OCI-LY7 (cell line): ENCODE measurements at regions not wholly inside any gene's neighbourhood (a gene's known extent, or its start where the extent isn't known, plus 50 kb on each side); places are given as distances from the start of the nearest gene placed in this dataset.
A peak's percentile ranks its signal among the peaks of the same experiment; 100 is the strongest.

Source experiments
- BruUV-seq: library from RNA; stranded (reverse); fragments of 400-500 nt; replicated peaks from 2 replicates; lab custom pipeline; 2021; lab: Mats Ljungman, UMichigan
- CTCF ChIA-PET: fragments of 300-600 bp; sonication (Branson Sonifier 250); formaldehyde crosslinking; loops from one replicate; lab custom pipeline; 2022; ENCODE audit warnings: antibody characterized with exemption; ENCODE audit not compliant: unreplicated experiment; lab: Charles Lee
- POLR2A ChIA-PET: fragments of 300-600 bp; sonication (Branson Sonifier 250); formaldehyde crosslinking; loops from one replicate; lab custom pipeline; 2022; ENCODE audit warnings: antibody characterized with exemption; lab: Charles Lee
- DNase-seq: peaks from one replicate; pipeline ENCODE4 v3.0.0-alpha.2; 2015; ENCODE audit warnings: low spot score
- H2AFZ ChIP-seq: fragments of 200-600 bp; sonication (generic), shearing (Covaris generic); 2 replicates; pipeline ENCODE4 v1.6.1; 2014; ENCODE audit warnings: mild to moderate bottlenecking, antibody characterized with exemption, low read length, moderate library complexity
- H3K27ac ChIP-seq: fragments of 200-600 bp; sonication (generic); 2 replicates; pipeline ENCODE4 v1.5.1; 2014; ENCODE audit warnings: mixed run types, low read depth, mild to moderate bottlenecking, moderate library complexity, low read length, inconsistent platforms; ENCODE audit not compliant: poor library complexity, severe bottlenecking
- H3K36me3 ChIP-seq: fragments of 200-600 bp; sonication (generic); 2 replicates; pipeline ENCODE4 v1.6.1; 2014; ENCODE audit warnings: mild to moderate bottlenecking, antibody characterized with exemption, low read length, moderate library complexity, mixed read lengths; ENCODE audit not compliant: insufficient read depth
- H3K4me1 ChIP-seq: fragments of 200-600 bp; sonication (generic); 2 replicates; pipeline ENCODE4 v1.5.1; 2014; ENCODE audit warnings: mild to moderate bottlenecking, low read length; ENCODE audit not compliant: insufficient read depth, poor library complexity, severe bottlenecking
- H3K4me2 ChIP-seq: fragments of 200-600 bp; sonication (generic); 2 replicates; pipeline ENCODE4 v1.6.1; 2014; ENCODE audit warnings: mild to moderate bottlenecking, low read length
- H3K4me3 ChIP-seq: fragments of 200-600 bp; sonication (generic); 2 replicates; pipeline ENCODE4 v1.5.1; 2014; ENCODE audit warnings: mild to moderate bottlenecking, low read depth, low read length; ENCODE audit not compliant: poor library complexity, severe bottlenecking
- H3K79me2 ChIP-seq: fragments of 200-600 bp; sonication (generic); 2 replicates; pipeline ENCODE4 v1.6.1; 2016; ENCODE audit warnings: low read depth, mild to moderate bottlenecking, low read length, moderate library complexity, mixed read lengths; ENCODE audit not compliant: insufficient read depth
- H3K9me2 ChIP-seq: fragments of 200-600 bp; sonication (generic); 2 replicates; pipeline ENCODE4 v1.6.1; 2016; ENCODE audit warnings: mild to moderate bottlenecking, low read length, mixed read lengths; ENCODE audit not compliant: insufficient read depth
- H3K9me3 ChIP-seq: fragments of 200-600 bp; sonication (generic); 2 replicates; pipeline ENCODE4 v1.6.1; 2014; ENCODE audit warnings: mild to moderate bottlenecking, mixed run types, low read length, mixed read lengths
- H4K20me1 ChIP-seq: fragments of 200-600 bp; sonication (generic); 2 replicates; pipeline ENCODE4 v1.6.1; 2014; ENCODE audit warnings: mild to moderate bottlenecking, antibody characterized with exemption, low read length, moderate library complexity, mixed read lengths; ENCODE audit not compliant: insufficient read depth
- CTCF ChIP-seq: fragments of 200-600 bp; sonication (generic); conservative IDR thresholded peaks from 2 replicates; pipeline ENCODE4 v1.5.1; 2014; ENCODE audit warnings: mild to moderate bottlenecking, antibody characterized with exemption, low read length, moderate library complexity, mixed read lengths
- EZH2phosphoT487 ChIP-seq: fragments of 200-600 bp; sonication (generic); IDR thresholded peaks from 2 replicates; pipeline ENCODE4 v1.6.1; 2018; ENCODE audit warnings: low read depth, borderline replicate concordance, mild to moderate bottlenecking, mixed run types, antibody characterized with exemption, low read length, moderate library complexity, mixed read lengths
- intact Hi-C: fragments of 100-400 bp; cut with micrococcal nuclease; formaldehyde crosslinking; loops from one replicate; pipeline ENCODE4 v1.10.0; 2022; ENCODE audit not compliant: unreplicated experiment

DNA sequence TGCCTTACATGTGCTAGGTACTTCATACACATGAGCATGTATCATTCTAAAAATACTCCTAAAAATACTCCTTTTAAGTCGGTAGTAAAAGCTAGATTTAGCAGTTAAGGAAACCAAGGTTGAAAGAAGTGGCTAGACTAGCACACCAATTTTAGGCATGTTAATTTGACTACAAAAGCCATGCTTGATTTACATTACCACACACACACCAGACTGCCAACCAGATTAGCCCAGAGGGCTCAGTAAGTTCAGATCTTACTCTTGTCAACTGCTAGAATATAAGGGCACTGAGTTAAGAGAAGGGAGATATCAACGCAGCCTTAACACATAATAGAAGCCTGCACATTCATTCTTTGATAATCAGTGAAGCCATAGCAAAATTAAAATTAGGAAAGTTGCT is 117.9 kb downstream of the MID1IP1 start:
- no peaks in the 10 kb centered on the region for H4K20me1 ChIP-seq
- H3K36me3 ChIP-seq, result no peaks in the 10 kb centered on the region
- BruUV-seq, result no TSS peak
- no peaks in the 10 kb centered on the region for H3K9me2 ChIP-seq
- DNase-seq, result no peak
- peak overlapping the region; percentile 46 for H3K4me2 ChIP-seq
- no peaks in the 10 kb centered on the region for H3K79me2 ChIP-seq
- no peaks in the 10 kb centered on the region for H3K9me3 ChIP-seq
- ChIA-PET POLR2A (interaction anchor here (0.6 kb wide), 1 partner anchor 116 kb away, joined by 3 read pairs; no protein-coding TSS in a partner anchor), CTCF (no interaction called here)
- H3K4me3 ChIP-seq, result no peak overlapping the region
- intact Hi-C loops, result no loop called here
- no peak for TF ChIP-seq CTCF
- TF ChIP-seq EZH2phosphoT487, result no peak
- no peak overlapping the region for H3K27ac ChIP-seq
- peak overlapping the region; percentile 78 for H2AFZ ChIP-seq
- H3K4me1 ChIP-seq, result peaks cover 14% of the 10 kb centered on the region

DNA sequence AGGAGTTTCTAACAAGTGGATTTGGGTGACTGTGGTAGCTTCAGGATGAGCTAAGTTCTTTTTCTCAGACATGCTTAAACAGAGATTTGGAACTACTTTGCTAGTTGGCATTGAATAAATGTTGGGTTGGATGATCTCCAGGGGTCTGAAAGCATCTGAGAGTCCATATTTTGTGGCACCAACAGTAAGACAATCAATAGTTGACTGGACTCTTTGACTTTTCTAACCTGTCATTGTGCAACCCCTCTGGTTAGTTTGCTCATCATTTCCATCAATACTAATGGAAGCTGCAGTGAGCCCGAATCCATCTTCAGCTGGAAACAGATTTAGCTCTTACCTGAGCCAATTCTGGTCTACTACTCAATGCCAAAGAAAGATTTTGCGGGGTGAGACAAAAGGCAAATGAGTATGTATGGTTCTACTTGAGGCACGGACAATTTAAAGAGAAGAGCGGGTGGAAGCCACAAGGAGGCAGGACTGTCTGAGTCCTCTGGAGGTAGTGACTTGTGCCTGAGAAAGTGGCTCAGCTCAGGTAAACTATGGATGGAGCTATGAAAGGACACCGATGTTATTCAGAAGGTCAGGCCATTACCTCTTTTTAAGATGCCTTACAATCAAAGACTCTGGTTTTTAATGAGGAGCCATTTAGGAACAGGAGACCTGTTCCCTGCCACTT is 118.7 kb downstream of the MID1IP1 start:
- Histone ChIP-seq H3K4me2 (no peak overlapping the region; the same call in 1 of the 2 replicates), H3K36me3 (no peaks in the 10 kb centered on the region), H3K79me2 (no peaks in the 10 kb centered on the region), H3K9me3 (no peaks in the 10 kb centered on the region), H2AFZ (peak overlapping the region; percentile 78; the same call in 1 of the 2 replicates), H4K20me1 (no peaks in the 10 kb centered on the region), H3K27ac (no peak overlapping the region), H3K4me1 (peaks cover 14% of the 10 kb centered on the region), H3K9me2 (no peaks in the 10 kb centered on the region), H3K4me3 (no peak overlapping the region)
- intact Hi-C loops, result no loop called here
- ChIA-PET POLR2A (interaction anchor here (0.6 to 1.2 kb wide), 2 partner anchors 71 to 116 kb away, joined by 3 read pairs; no protein-coding TSS in a partner anchor), CTCF (no interaction called here)
- no peak for DNase-seq
- BruUV-seq, result no TSS peak
- TF ChIP-seq CTCF, result no peak
- no peak for TF ChIP-seq EZH2phosphoT487

DNA sequence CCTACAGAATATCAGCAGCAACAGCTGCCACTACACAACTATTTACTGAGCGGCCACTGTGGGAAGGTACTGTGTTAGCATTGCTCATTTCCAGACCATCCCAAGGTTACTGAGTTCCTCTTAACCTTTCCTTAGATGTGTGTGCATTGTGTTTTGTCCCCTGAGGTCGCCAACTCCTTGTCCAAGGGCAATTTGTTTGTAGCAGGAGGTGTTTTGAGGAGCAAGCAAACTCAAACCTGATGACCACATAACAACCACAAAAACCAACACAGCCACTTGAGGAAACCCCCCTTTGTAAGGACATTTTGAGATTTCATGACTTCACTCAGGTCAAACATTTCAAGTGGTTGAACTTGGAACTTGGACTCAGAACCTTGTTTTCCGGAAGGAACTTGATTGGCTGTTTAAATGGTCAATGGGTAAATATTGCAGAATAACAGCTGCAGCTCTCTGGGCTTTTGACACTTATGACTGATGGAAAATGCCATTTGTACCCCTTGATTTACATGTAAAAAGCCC is 122.3 kb downstream of the MID1IP1 start:
- no TSS peak for BruUV-seq
- Histone ChIP-seq H3K9me3 (no peaks in the 10 kb centered on the region), H2AFZ (no peak overlapping the region), H3K27ac (no peak overlapping the region), H3K36me3 (no peaks in the 10 kb centered on the region), H3K4me2 (no peak overlapping the region), H3K4me1 (peaks cover 14% of the 10 kb centered on the region), H4K20me1 (no peaks in the 10 kb centered on the region), H3K9me2 (no peaks in the 10 kb centered on the region), H3K4me3 (no peak overlapping the region), H3K79me2 (no peaks in the 10 kb centered on the region)
- intact Hi-C loops, result no loop called here
- ChIA-PET POLR2A (no interaction called here), CTCF (no interaction called here)
- no peak for DNase-seq
- TF ChIP-seq EZH2phosphoT487, result no peak
- no peak for TF ChIP-seq CTCF
